ENCODE measurements at regions not wholly inside any gene's neighbourhood (a gene's known extent, or its start where the extent isn't known, plus 50 kb on each side); places are given as distances from the start of the nearest gene placed in this dataset.
A peak's percentile ranks its signal among the peaks of the same experiment; 100 is the strongest.

DNA sequence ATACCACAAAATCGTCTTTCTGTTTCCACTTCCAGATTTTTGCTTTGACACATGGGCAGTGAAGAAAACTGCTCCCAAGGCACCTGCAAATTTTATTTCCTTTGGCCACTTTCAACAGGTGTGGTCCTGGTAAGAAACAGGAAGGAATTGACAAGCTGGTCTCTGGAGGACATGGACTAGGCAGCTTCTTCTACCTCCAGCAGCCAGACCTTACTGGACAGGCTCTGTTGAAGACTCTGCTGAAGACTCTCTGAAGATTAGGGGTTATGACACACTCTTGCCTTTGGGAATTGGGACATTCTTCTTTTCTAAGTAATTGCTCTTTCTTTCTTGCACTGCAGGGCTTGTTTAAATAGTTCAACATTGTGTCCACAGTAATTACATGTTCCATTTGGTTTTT, 147.7 kb upstream of the DCBLD2 start:
- no peaks in the 10 kb centered on the region for H3K36me3 ChIP-seq
- H3K4me3 ChIP-seq, result no peak overlapping the region
- no peaks in the 10 kb centered on the region for H3K4me1 ChIP-seq
- no peak overlapping the region for H3K27ac ChIP-seq
- intact Hi-C loops (cut with DNase I; ENCODE audit: low total_unique reads), result no loop called here
- H3K9me3 ChIP-seq, result no peaks in the 10 kb centered on the region
- no peaks in the 10 kb centered on the region for H3K27me3 ChIP-seq
- DNase-seq, result no peak
- TF ChIP-seq, protein P1, sequence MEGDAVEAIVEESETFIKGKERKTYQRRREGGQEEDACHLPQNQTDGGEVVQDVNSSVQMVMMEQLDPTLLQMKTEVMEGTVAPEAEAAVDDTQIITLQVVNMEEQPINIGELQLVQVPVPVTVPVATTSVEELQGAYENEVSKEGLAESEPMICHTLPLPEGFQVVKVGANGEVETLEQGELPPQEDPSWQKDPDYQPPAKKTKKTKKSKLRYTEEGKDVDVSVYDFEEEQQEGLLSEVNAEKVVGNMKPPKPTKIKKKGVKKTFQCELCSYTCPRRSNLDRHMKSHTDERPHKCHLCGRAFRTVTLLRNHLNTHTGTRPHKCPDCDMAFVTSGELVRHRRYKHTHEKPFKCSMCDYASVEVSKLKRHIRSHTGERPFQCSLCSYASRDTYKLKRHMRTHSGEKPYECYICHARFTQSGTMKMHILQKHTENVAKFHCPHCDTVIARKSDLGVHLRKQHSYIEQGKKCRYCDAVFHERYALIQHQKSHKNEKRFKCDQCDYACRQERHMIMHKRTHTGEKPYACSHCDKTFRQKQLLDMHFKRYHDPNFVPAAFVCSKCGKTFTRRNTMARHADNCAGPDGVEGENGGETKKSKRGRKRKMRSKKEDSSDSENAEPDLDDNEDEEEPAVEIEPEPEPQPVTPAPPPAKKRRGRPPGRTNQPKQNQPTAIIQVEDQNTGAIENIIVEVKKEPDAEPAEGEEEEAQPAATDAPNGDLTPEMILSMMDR (IDR thresholded peaks at IDR 0.05), result no peak

- H3K27ac ChIP-seq, result no peak overlapping the region
- DNase-seq, result no peak
- H3K4me3 ChIP-seq, result no peak overlapping the region
- no peaks in the 10 kb centered on the region for H3K27me3 ChIP-seq
- H3K9me3 ChIP-seq, result no peaks in the 10 kb centered on the region
- no peaks in the 10 kb centered on the region for H3K36me3 ChIP-seq
- TF ChIP-seq, protein P1 (IDR thresholded peaks at IDR 0.05), result no peak
- no peaks in the 10 kb centered on the region for H3K4me1 ChIP-seq
- intact Hi-C loops (cut with DNase I; ENCODE audit: low total_unique reads), result no loop called here
Measured at GRCh38 chr3:99041747-99042146, 140.3 kb upstream of the DCBLD2 start.

GRCh38 chr3:99031778-99032177, 130.3 kb upstream of the DCBLD2 start:
- TF ChIP-seq, protein P1 (IDR thresholded peaks at IDR 0.05), result no peak
- H3K36me3 ChIP-seq, result no peaks in the 10 kb centered on the region
- intact Hi-C loops (cut with DNase I; ENCODE audit: low total_unique reads), result no loop called here

DNA sequence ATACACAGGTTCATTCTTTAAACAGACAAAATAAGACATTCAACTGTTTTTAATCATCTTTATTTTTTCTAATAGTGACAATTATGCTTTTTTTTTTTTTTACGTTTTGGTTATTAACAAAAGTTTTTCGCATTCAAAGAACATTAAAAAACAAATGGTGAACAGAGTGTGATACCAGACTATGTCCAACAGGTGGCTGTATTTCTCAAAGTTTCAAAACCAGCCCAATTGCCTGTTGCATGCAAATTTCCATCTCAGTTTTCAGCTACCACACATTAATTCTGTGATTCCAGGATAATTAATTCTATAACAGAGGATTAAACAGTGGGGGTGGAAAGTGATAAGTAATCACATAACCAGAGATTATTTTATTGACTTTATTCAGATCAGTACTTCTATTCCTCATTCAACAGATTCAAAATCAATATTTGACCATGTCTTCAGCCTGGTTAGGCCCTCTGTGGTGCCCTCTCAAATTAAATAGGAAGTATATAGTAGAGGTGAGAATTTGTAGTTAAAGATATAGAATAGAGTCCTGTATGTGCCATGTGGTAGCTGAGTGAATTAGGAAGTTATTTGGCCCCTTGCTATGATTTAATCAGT, 122.2 kb upstream of the DCBLD2 start:
- H3K27me3 ChIP-seq, result no peaks in the 10 kb centered on the region
- H3K27ac ChIP-seq, result no peak overlapping the region
- DNase-seq, result no peak
- no peaks in the 10 kb centered on the region for H3K36me3 ChIP-seq
- no peak overlapping the region for H3K4me3 ChIP-seq
- peaks cover 0 to 7% (median 3%) of the 10 kb centered on the region in 3 donors for H3K9me3 ChIP-seq
- intact Hi-C loops (cut with DNase I; ENCODE audit: low total_unique reads), result loop anchor here (5.0 to 10.0 kb wide), 2 partner anchors 149 to 731 kb away; no protein-coding TSS in a partner anchor
- TF ChIP-seq, protein P1 (IDR thresholded peaks at IDR 0.05), result peak; percentile 66 to 79
- no peaks in the 10 kb centered on the region for H3K4me1 ChIP-seq

More at GRCh38 chr3:99031778-99032177, 130.3 kb upstream of the DCBLD2 start:
- H3K4me1 ChIP-seq, result no peaks in the 10 kb centered on the region
- H3K27me3 ChIP-seq, result no peaks in the 10 kb centered on the region
- H3K27ac ChIP-seq, result no peak overlapping the region
- H3K9me3 ChIP-seq, result peaks cover 0 to 7% (median 5%) of the 10 kb centered on the region in 3 donors
- H3K4me3 ChIP-seq, result no peak overlapping the region
- no peak for DNase-seq

DNA sequence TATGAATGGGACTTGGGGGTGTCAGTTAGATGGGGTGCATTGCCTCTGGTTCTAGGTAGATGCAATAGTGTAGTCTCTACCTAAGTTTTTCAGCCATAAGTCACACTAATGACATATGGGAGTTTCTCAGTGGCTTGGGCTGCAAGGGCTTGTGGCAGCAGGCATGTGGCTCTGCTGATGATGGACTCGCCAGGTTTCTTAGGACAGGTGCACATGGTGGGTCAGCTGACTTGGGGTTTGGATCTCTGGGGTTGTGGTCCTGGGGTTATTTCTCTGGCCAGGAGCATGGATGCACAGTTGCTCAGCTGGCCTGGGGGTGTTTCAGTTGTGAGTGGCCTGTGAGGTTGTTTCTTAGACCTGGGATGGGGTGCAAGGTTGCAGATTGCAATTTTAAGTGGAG, 120.0 kb upstream of the DCBLD2 start:
- no peaks in the 10 kb centered on the region for H3K36me3 ChIP-seq
- H3K9me3 ChIP-seq, result peaks cover 0 to 3% (median 0%) of the 10 kb centered on the region in 3 donors
- H3K4me1 ChIP-seq, result no peaks in the 10 kb centered on the region
- TF ChIP-seq, protein P1 (IDR thresholded peaks at IDR 0.05), result no peak
- DNase-seq, result no peak
- H3K27ac ChIP-seq, result no peak overlapping the region
- intact Hi-C loops (cut with DNase I; ENCODE audit: low total_unique reads), result loop anchor here (5.0 to 10.0 kb wide), 2 partner anchors 151 to 733 kb away; no protein-coding TSS in a partner anchor
- H3K27me3 ChIP-seq, result no peaks in the 10 kb centered on the region
- H3K4me3 ChIP-seq, result no peak overlapping the region
